ENCODE measurements at regions not wholly inside any gene's neighbourhood (a gene's known extent, or its start where the extent isn't known, plus 50 kb on each side); places are given as distances from the start of the nearest gene placed in this dataset.

DNA sequence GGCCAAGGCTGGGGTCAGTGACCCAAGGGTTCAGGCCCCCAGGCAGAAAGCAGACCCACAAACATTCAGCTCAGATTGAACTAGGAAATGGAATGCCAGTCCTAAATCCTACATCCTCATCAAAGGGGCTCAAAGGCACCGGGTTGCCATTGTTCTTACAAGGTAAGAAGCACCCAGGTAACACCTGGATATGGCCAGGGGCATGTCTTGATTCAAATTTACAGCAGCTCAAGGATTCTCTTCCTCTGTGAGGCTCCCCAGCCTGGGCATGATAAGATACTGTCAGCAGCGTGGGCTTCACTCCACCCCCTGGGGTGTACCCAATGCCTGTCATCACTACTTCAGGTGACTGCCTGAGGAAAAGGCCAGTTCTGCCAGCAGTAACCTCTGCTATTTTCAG lies 92.1 kb upstream of the FSTL4 start:
- no peak for DNase-seq

DNA sequence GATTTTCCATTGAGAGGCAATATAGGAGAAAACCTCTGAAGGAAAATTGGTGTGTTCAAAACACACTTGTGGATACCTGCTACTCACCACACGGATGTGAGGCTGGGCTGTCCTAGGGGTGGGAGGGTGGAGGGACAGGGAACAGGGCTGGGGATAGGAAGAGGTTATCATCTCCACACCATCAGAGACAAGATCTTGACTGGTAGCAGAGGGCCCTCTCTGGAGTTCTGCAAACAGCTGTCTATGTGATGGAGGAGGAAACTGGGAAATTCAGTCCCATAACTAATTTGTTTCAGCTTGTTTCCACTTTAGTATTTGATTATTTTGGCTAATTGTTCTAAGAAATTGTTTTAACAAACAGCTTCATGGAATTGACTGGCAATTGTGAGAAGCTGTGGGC lies 91.6 kb upstream of the FSTL4 start:
- DNase-seq: no peak

DNA sequence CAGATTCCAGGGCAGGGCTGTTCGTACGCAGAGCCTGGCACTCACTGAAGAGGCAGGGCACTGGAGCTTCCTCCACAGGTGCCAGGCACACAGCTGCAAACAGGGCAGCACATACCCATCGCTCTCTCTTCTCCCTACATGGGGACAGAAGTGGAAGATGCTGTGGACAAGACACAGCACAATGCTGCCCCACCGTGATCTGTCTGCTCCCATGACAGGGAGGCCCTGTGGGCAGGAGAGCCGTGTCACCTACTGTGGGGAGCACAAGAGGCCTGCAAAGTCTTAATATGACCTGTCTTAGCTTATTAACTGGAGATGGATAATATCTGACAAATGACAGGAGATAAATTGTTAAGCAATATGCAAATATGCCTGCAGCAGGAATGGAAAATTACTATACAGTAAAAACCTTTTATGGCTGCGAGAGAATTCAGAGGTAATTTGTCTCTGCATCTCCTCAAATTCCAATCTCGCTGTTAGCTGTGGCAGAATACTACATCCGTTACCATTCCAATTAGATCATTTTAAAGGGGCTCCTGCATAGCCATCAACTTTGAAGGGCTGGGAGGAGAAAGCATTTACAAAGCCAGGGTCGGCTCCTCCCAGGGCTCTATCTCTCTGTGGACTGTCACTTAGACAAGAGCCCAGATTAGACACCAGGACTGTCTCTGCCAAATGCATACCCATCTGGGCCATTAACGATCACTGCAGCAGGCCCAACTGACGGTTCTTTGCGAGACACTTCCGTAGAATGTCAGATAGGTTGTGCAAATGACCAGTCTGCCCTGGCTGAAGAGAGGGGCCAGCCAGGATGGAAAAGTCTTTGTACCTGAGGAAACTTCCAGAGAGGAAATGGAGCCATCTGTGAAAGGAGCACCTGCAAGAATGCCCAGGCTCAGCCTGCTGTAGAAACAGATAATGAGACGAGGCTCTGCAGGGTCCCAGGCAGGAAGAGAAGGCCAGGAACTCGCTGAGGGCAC lies 90.7 kb upstream of the FSTL4 start:
- no peak for DNase-seq

DNA sequence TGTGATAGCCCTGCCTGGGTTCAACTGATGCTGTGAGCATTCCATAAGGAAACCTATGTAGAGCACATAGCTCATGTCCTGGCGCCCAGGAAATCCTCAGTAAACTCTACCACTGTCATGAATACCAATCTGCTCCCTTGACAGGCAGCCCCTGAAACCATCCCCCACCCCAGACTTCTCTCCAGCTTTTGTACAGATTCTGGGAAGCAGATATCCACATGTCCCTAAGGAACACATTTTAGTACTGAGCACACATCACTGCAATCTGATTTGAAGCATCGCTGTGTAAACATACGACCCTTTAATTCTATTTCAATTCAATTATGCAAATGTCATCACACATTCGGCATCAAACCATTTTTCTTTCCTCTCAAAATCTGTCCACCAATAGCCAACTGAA lies 89.5 kb upstream of the FSTL4 start:
- DNase-seq: no peak

DNA sequence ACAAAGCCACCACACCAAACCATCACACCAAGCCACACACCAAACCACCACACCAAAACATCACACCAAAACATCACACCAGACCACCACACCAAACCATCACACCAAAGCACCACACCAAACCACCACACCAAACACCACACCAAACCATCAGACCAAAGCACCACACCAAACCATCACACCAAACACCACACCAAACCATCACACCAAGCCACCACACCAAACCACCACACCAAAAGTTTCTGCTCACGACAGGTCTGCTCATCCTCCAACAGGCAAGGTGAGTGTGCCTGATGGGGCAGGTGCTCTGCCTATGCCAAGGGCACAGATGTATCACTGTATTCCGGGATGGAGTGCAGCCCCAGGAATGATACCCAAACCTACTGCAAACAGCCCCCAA lies 87.9 kb upstream of the FSTL4 start:
- no peak for DNase-seq

DNA sequence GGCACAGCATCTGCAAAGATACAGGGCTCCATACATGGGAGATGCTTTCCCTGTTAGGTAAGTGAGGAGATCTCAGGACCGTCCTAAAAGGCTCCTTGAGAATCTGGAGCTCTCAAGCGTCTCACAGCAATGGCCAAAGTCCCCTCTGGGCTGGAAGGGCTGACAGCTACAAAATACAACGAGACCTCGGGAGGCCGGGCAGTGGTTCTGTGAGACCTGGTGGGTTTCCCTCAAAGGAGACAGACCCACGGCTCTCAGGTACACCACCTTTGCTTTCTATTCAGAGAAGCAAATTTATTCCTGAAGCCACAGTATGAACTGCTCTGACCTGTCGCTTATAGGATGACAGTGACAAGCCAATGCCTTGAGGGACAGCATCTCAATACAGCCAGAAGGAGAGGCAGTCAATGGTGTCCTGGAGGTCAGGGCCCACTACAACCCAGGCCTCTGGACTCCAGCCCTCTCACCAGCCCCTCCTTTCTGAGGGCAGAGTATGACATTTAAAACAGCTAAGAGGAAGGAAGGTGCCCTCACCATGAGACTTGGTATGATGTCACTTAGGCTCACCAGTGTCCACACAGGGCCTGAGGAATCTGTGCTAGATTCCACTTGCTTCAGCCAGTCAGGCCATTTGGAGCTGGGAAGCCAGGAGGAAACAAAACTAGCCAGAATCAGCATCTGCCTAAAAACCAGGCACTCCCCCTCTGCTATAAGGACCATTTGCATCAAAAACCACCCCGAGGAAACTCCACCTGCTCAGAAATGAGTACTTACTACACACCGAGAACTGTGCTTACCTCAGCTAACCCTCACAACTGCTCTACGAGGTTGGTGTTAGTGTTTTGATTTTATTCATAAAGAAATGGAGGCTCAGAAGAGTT lies 86.5 kb upstream of the FSTL4 start:
- DNase-seq: no peak

DNA sequence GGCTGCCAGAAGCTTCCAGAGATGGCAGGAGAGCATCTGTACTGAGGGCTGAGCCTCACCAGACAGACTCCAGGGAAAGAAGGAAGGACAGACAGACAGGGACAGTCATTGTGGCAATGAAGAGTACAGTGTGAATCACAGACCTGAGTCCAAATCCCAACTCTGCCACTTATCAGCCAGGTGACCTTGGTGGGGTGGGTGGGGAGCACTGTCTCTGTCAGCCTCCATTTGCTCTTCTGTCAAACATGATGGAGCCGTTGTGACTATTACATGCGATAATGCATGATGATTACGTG lies 85.9 kb upstream of the FSTL4 start:
- no peak for DNase-seq

DNA sequence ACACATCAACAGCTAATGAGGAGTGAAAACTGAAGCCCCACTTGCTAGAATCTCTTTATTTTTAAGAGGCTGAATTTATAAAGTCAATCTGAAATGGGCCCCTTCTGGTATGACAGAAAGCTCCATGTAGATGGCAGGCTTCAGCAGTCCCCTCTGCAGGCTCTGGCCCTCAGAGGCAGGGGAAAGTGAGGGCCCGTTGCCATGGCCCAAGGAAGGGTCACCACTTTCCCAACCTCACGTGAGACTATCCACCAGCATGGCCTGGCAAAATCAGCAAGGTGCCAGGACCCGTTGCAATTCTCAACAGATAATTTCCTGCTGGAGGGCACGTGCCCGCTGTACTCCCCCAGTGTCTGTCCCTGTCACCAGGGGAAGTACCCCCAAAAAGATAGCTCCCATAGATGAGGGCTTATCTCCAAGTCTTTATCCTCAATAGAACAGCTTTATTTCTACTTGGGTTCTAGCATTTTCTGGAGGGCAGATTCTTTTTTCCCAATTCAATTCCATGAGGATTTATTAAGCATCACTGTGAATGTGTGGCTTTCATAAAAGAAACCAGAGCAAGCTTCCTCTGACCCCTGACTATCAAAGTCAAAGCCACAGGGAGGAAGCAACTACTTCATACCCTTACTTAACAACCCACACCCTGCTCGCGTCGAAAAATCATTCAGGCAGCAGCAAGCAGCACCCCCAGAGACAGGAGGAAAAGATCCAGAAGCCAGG lies 85.4 kb upstream of the FSTL4 start:
- DNase-seq: no peak

DNA sequence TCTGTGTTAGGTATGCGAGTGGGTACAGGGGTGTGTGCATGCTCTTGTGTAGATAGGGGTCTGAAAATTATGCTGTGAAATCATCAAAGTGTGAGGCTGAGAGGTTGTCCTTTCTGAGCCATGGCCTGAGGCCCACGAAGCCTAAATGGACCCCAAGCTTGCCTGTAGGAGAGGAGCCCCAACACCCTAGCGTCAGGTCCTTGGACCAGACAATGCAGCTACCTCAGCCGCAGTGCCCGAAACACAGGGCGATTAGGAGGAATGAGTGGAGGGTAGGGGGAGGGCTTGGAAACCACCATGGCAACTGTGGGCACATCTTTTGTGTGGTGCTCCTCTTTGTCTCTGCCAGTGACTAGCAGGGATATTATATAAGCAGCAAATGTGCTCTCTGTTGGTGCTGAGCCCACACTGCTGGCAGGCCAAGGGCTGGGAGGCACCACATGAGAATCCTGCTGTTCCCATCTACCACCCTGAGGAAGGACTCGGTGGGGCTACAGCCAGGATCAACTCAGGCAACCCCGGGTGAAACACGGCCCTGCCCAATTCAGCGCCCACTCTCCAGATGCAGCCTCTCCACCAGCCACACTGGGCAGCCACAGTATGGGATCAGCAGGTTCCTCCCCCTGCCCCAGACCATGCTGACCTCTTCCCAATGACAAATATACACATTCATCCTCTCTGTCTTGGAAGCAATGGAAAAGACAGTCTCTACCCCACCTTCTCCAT lies 84.6 kb upstream of the FSTL4 start:
- no peak for DNase-seq

DNA sequence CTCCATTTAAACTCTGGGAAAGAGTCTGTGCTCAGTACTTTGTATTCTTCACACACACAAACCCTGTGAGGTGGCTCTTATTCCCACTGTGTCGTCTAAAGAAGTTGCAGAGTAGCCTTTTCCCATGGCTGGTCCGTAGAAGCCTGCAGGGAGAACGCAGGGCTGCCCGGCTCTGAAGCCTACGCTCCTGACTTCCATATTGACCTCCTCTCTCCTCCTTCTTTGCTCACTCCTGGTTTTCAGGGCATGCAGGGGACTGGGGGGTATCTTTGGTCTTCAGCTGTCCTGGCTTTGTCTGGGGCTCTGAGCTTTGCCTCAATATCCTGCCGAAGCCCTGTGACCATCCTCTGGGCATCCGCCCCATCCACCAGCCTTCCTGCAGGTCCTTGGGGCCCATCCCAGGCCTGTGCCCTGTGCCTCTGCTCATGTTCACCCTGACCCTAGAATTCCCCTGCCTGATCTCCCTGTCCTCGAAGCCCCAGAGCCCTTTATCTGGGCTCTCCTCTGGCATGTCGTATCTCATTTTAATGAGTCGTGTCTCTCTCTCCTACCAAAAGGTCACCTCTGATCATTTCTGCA lies 83.8 kb upstream of the FSTL4 start:
- no peak for DNase-seq

DNA sequence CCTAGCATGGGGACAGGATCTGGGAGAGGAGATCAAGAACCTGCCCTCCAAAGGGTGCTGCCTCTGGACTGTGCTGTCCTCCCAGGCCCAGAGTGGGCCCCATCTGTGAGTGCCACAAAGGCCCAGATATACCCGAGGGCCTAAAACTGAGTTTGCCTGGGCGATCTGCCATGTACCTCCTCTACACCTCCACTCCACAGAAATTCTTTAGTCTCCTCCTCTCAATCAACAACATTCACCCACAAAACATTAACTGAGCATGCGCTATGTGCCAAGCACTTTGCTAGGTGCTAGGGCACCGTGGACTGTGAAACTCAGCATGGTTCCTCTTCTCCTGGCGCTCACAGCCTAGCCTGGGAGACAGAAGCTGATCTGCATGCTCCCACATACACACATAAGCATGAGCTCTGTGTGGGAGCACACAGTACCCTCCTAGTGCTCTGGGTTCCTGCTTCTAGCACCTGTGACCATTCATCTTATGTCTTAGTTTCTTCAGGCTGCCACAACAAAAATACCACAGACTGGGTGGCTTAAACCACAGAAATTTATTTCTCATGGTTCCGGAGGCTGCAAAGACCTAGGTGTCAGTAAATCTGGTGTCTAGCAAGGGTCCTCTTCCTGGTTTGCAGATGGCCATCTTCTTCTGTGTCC lies 82.0 kb upstream of the FSTL4 start:
- no peak for DNase-seq

DNA sequence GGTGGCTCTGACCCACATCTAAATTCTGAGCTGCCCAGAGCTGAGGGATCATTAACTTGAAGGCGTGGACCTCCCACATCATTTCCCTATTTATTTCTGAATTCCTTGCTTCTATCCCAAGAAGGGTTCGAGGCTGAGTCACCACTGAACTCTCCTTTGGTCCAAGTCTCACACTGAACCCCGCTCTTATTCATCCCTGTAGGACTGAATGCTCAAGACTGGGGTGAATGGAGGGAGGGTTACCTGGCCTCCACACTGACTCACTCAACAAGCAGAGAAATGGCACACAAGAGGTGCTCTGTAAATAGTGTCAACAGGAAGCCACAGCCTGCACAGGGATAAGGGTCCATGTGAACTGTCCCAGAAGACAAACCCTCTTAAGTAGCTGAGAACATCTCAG lies 79.1 kb upstream of the FSTL4 start:
- no peak for DNase-seq

DNA sequence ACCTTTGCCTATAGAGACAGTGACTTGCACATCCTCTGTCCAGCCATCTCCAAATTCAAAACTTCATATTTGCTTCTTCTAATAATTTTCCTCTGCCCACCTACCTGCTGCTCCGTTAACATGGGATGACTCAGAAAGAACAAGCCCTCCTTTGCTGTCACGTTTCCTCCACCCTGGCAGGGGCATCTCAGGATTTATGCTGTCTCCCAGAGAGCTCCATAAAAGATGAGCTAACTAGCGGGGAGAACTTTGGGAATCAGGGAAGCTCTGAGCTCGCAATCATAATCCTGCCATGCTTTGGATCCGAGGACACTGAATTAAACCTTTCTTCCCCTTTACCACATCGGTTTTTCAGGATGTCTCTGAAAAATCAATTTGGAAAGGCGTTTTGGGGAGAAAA lies 78.4 kb upstream of the FSTL4 start:
- DNase-seq: no peak

DNA sequence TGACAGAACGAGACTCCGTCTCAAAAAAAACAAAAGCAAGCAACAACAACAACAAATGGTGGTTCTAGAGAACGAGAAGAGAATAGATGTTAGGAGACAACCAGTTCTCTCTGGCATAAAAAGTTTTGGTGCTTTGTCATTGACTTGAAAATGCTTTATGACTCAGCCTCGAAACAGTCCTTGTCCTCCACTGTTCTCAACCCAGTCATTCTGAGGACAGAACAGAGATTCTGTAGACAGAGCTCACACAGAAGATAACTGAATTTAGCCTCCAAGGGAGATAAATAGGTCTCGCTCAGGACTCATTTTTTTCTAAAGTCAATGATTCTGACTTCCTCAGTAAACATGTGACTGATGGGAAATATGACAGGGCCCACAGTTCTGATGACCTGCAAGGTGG lies 76.0 kb upstream of the FSTL4 start:
- DNase-seq: no peak

DNA sequence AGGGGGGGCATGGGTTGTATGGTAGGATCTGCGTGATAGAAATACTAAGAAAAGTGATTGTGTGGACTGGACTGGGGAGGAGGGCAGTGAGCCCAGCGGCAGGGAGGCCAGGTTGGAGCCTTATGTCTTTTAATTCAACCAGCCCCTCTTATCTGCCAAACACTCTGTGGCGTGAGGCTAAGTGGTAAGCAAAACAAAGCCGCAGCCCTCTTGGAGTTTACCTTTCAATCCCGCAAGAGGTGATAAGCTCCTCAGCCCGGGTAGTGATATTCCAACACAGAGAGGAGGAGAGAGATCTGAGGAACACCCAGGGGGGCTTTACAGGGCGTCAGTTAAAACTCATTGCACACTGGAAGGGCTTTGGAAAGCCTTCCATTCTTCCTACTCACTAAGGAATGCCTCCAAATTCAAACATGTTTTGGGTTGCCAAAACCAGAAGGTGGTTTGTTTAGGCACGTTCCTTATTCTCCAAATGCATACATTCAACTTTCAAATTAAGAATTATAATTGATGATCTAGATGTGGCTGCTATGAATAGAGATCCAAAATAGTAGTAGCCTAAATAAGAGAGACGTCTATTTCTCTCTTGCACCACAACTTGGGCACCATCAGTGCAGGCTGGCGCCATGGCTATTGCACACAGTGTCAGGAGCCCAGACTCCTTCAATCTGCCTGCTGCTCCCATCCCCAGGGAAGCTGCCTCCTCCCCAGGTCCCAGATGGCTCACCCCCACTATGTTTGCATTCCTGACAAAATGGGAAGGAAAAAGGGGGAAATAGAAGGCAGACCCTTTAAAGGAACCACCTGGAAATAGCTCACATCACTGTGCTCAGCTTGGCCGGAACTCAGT lies 75.1 kb upstream of the FSTL4 start:
- DNase-seq: no peak

DNA sequence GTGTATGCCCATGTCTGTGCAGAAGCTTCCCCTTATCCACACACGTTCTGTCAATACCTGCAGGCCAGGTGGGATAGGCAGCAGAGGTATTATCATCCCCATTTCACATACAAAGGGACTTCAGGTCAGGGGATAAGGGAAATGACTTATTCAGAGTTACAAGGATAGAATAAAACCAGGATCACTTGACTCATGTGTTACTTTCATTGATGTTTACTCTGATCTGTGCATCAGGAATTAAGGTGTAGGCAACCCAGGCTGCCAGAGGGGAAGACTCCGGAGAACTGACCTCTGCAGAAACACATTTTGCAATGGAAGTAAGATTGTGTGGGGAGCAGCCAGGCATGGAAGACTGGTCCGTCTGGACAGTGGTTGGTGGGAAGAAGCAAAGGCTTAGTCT lies 74.2 kb upstream of the FSTL4 start:
- no peak for DNase-seq

DNA sequence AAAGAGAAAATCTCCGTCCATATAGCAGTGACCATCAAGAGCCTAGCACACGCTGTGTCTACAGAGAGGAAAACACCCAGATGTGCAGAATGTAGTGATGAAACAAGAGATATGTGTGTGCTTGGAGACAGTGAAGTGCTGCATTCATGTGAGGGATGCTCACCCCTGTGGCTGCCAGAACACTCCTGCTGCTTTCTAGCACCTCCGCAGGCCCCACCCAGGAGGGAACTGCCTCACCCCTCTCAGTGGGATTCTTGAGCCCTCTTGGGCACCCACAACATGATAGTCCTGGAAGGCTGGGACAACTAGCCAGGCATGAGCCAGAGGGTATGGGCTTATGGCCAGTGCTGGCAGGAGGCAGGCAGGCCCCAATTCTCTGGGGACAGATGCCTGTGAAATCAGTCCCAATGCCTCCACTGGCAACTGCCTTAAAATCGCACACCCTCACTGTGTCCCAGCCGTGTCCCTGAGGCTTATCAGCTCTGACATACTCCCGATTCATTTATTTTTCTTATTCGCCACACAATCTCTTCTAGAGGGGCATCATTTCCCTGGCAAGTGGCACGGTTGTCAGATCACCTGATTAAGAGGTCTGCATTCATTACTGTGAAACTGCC lies 73.2 kb upstream of the FSTL4 start:
- no peak for DNase-seq

DNA sequence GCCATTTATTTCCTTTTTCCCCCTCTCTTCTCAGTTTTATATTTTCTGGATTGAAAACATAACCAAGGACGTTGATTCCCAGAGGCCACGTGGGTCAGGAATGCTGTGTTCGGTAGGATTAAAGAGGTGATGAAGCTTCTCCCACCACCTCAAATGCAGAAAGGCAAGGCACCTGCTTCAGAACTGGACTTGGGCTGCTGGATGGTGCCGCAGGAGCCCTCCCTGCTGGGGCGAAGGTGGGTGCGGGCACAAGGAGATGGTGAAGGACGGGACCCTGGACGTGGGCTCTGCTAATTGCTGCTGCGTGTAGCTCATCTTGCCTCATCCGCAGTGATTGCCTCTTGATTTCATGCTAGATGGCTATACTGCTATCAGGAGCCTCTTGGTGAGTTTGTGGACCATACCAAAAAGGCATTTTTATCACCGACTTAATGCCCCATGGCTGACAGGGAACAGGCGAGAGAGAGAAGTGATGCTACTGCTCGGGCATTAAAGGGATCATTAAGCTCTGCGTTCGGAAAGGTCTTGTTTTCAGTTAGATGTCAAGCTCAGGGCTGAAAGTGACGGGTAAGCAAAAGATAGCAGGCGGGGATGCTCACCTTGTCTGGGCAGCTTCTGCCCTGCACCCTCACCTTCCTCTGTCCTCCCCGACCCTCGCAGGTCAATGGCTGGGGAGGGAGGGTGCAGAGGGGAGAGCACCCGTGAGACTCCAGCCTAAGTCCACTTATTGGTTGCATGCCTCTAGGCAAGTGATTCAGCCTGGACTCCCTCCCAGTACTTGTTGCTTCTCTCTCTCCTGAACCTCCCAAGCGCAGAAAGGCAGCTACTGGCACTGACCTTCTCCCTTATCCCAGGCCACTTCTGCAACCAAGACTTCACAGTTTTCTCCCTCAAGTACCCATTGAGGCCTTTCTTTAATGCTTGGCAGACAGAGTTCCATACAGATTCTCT lies 71.6 kb upstream of the FSTL4 start:
- DNase-seq: no peak

DNA sequence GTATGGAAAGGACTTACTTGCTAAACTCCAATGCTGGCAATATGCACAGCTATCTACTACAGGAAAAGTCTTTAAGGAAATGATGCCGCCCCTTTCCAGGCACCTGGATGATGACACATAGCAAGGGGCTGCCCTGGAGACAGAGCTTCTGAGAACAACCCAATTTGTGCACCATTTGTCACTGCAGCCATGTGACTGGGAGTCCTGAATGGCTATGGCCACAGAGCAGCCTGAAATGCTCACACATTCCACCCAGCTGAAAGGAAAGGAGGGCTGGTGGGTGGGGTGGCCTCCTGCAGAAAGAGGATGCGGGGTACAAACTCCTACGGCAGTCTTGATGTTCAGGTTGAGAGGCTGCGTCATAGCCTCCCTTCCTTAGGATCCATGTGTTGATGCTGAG lies 70.1 kb upstream of the FSTL4 start:
- DNase-seq: no peak

Data from HCEC 1CT (cell line).